ENCODE measurements at regions not wholly inside any gene's neighbourhood (a gene's known extent, or its start where the extent isn't known, plus 50 kb on each side); places are given as distances from the start of the nearest gene placed in this dataset.

- TF ChIP-seq POLR2A (IDR thresholded peaks at IDR 0.05) (no peak), CTCF (IDR thresholded peaks at IDR 0.05) (no peak), POLR2AphosphoS5 (IDR thresholded peaks at IDR 0.05) (no peak), EP300 (IDR thresholded peaks at IDR 0.05) (no peak)
These were observed 284.8 kb upstream of the FMN2 start for GRCh38 chr1:239806897-239807296.

Data from suprapubic skin (tissue), 4 donors.